ENCODE measurements at regions not wholly inside any gene's neighbourhood (a gene's known extent, or its start where the extent isn't known, plus 50 kb on each side); places are given as distances from the start of the nearest gene placed in this dataset.
"Not testable (repeated sequence)": the region's sequence is repeated elsewhere in the genome, so short reads cannot be mapped to it uniquely, and the experiment has no call there.

DNA sequence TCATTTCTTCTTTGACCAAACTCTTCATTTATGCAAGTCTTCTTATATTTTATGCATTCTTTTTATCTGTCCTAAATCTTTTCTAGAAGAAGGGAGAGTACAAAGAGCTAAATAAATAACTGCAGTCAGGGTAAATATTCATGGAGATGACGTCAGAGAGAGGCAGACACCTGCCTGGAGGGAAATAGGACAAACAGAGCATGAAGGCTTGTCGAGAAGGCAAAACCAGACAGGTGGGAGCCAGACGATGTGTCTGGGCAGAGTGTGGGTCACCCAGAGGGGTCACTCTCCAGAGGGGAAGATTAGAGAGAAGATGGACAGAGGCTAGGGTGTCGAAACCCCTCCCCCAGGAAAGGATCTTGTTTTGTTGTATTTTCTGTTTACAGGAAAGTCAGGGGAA is 78.3 kb upstream of the RPL38 start:
- Mint-ChIP-seq H3K27me3 (peaks cover 45 to 46% of the 10 kb centered on the region in 2 donors), H3K4me3 (no peak overlapping the region), H3K27ac (no peak overlapping the region), H3K9me3 (no peaks in the 10 kb centered on the region), H3K4me1 (no peaks in the 10 kb centered on the region), H3K36me3 (no peaks in the 10 kb centered on the region)
- ChIA-PET CTCF (no interaction called here), POLR2A (no interaction called here)
- Histone ChIP-seq H3K27ac (ENCODE audit: low read length) (no peak overlapping the region), H3K9me3 (no peaks in the 10 kb centered on the region), H3K27me3 (replicated peaks in 1 of 2; ENCODE audit: control insufficient read depth in 2 of 2, extremely low read depth in 1 of 2, insufficient read depth in 2 of 2, low read length in 1 of 2) (peaks cover 0 to 40% of the 10 kb centered on the region in 2 experiments), H3K4me3 (ENCODE audit: control insufficient read depth in 1 of 2, extremely low read depth in 1 of 2, low read length in 1 of 2) (no peak overlapping the region), H3K36me3 (ENCODE audit: control insufficient read depth in 2 of 2, extremely low read depth in 1 of 2, insufficient read depth in 1 of 2, low read length in 1 of 2) (no peaks in the 10 kb centered on the region), H3K4me1 (ENCODE audit: control insufficient read depth in 1 of 2, extremely low read depth in 1 of 2, insufficient read depth in 2 of 2, low read length in 2 of 2) (no peaks in the 10 kb centered on the region)
- DNase-seq (no peak), ATAC-seq (replicated peaks in 1 of 4) (no peak)
- WGBS (ENCODE audit: insufficient coverage): 69% methylated on average over 3 of the region's 4 CpGs

DNA sequence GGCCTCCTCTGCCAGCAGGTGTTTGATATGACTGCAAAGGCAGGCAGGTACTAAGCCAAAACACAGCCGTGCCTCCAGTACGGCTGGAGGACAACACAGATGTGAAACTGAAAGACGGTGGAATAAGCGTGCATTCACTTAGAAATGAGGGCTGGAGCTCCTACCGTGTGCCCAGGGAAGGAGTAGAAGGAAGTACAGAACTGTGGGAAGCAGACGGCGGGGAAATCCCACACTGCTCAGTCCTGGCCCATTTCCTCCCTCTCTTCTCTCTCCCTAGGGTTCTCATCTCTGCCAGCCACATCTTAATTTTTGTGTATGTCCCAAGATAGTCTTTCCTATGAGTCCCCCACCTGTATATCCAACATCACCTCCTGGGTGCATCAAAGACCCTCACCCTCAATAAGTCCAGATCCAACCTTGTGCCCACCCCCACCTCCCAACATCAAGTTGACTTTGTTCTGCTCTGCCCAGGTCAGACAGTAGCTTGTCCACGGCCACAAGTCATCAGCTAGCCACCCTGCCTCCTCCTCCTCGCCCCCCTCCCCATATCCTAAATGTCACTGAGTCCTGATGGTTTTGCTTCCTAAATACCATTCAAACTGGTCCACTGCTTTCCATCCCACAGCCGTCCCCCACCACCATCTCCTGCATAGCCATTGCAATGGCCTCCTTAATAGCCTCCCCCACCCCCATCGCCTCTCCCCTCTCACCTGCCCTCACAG is 77.1 kb upstream of the RPL38 start:
- H3K27ac Mint-ChIP-seq: no peak overlapping the region
- ATAC-seq (replicated peaks in 1 of 4) (no peak), DNase-seq (no peak)
- Histone ChIP-seq H3K4me3 (ENCODE audit: control insufficient read depth in 1 of 2, extremely low read depth in 1 of 2, low read length in 1 of 2) (no peak overlapping the region), H3K36me3 (ENCODE audit: control insufficient read depth in 2 of 2, extremely low read depth in 1 of 2, insufficient read depth in 1 of 2, low read length in 1 of 2) (no peaks in the 10 kb centered on the region), H3K27ac (ENCODE audit: low read length) (no peak overlapping the region), H3K9me3 (no peaks in the 10 kb centered on the region), H3K27me3 (replicated peaks in 1 of 2; ENCODE audit: control insufficient read depth in 2 of 2, extremely low read depth in 1 of 2, insufficient read depth in 2 of 2, low read length in 1 of 2) (peaks cover 0 to 47% of the 10 kb centered on the region in 2 experiments), H3K4me1 (ENCODE audit: control insufficient read depth in 1 of 2, extremely low read depth in 1 of 2, insufficient read depth in 2 of 2, low read length in 2 of 2) (no peaks in the 10 kb centered on the region)
- no peaks in the 10 kb centered on the region for H3K4me1 Mint-ChIP-seq
- ChIA-PET CTCF (no interaction called here), POLR2A (interaction anchor here in 1 of 2 donors (0.6 kb wide), 1 partner anchor 623 kb away, joined by 3 read pairs; no protein-coding TSS in a partner anchor)
- no peak overlapping the region for H3K4me3 Mint-ChIP-seq
- WGBS (ENCODE audit: insufficient coverage): 67% methylated on average over 9 of the region's 11 CpGs
- peaks cover 41 to 48% of the 10 kb centered on the region in 2 donors for H3K27me3 Mint-ChIP-seq
- no peaks in the 10 kb centered on the region for H3K36me3 Mint-ChIP-seq
- no peaks in the 10 kb centered on the region for H3K9me3 Mint-ChIP-seq

DNA sequence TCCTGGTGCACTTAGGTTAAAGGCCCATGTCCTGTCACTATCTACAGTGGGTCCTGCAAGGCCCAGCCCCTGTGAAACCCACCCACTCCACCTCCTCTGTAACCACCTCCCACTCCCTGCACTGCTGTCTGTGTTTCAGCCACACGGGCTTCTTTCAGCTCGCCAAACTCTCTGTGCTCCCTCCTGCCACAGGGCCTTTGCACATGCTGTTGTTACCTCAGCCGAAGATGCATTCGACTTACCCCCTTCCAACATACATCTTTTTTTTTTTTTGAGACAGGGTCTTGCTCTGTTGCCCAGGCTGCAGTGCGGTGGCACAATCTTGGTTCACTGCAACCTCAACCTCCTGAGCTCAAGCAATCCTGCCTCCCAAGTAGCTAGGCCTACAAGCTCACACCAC is 76.5 kb upstream of the RPL38 start:
- Mint-ChIP-seq H3K27me3 (peaks cover 42 to 54% of the 10 kb centered on the region in 2 donors), H3K9me3 (no peaks in the 10 kb centered on the region), H3K4me3 (no peak overlapping the region), H3K4me1 (no peaks in the 10 kb centered on the region), H3K36me3 (no peaks in the 10 kb centered on the region), H3K27ac (no peak overlapping the region)
- Histone ChIP-seq H3K9me3 (no peaks in the 10 kb centered on the region), H3K4me3 (ENCODE audit: control insufficient read depth in 1 of 2, extremely low read depth in 1 of 2, low read length in 1 of 2) (no peak overlapping the region), H3K27me3 (replicated peaks in 1 of 2; ENCODE audit: control insufficient read depth in 2 of 2, extremely low read depth in 1 of 2, insufficient read depth in 2 of 2, low read length in 1 of 2) (peaks cover 0 to 50% of the 10 kb centered on the region in 2 experiments), H3K4me1 (ENCODE audit: control insufficient read depth in 1 of 2, extremely low read depth in 1 of 2, insufficient read depth in 2 of 2, low read length in 2 of 2) (no peaks in the 10 kb centered on the region), H3K36me3 (ENCODE audit: control insufficient read depth in 2 of 2, extremely low read depth in 1 of 2, insufficient read depth in 1 of 2, low read length in 1 of 2) (no peaks in the 10 kb centered on the region), H3K27ac (ENCODE audit: low read length) (no peak overlapping the region)
- 82% methylated on average over 5 of the region's 5 CpGs for WGBS (ENCODE audit: insufficient coverage)
- CTCF ChIA-PET: no interaction called here
- DNase-seq (no peak), ATAC-seq (replicated peaks in 1 of 4) (no peak)
- POLR2A ChIA-PET: interaction anchor here in 1 of 2 donors (0.6 kb wide), 1 partner anchor 623 kb away, joined by 3 read pairs; no protein-coding TSS in a partner anchor

DNA sequence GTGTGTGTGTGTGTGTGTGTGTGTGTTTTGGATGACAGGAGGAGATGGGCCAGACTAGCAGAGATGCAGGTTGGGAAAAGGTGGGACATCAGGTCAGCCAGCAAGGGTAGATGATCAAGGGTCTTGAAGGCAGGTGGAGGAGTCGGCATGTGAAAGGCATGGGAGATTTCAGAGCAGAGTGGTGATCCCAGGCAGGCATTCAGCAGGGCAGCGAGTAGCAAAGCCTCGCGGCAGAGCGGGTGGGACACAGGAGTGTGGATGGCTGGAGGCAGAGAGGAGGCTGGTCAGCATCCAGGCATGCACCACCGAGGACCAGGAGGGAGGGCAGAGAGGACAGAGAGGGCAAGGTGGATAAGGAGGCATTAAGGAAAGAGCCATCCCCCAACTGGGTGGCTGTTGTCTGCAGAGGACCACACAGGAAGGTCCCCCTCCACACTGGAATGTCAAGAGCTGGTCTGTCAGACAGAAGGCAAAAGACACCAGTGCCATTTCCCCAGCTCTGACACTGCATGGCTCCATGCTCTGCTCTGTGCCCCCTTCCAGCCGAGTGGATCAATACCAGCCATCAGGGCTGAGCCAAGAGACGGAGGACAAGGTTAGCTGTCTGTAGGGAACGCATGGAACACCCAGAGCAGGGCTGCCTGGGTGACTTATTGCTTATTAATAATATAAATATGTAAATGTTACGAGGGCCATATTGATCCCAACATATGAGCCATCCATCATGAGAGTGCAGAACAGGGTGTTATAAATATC is 74.8 kb upstream of the RPL38 start:
- no peak overlapping the region for H3K4me3 Mint-ChIP-seq
- 84% methylated on average over 6 of the region's 10 CpGs for WGBS (ENCODE audit: insufficient coverage)
- peaks cover 41 to 58% of the 10 kb centered on the region in 2 donors for H3K27me3 Mint-ChIP-seq
- no peak for DNase-seq
- H3K36me3 Mint-ChIP-seq: no peaks in the 10 kb centered on the region
- CTCF ChIA-PET: no interaction called here
- Histone ChIP-seq H3K27me3 (replicated peaks in 1 of 2; ENCODE audit: control insufficient read depth in 2 of 2, extremely low read depth in 1 of 2, insufficient read depth in 2 of 2, low read length in 1 of 2) (peaks cover 0 to 59% of the 10 kb centered on the region in 2 experiments), H3K4me1 (ENCODE audit: control insufficient read depth in 1 of 2, extremely low read depth in 1 of 2, insufficient read depth in 2 of 2, low read length in 2 of 2) (no peaks in the 10 kb centered on the region), H3K4me3 (ENCODE audit: control insufficient read depth in 1 of 2, extremely low read depth in 1 of 2, low read length in 1 of 2) (no peak overlapping the region), H3K9me3 (no peaks in the 10 kb centered on the region), H3K27ac (ENCODE audit: low read length) (no peak overlapping the region), H3K36me3 (ENCODE audit: control insufficient read depth in 2 of 2, extremely low read depth in 1 of 2, insufficient read depth in 1 of 2, low read length in 1 of 2) (no peaks in the 10 kb centered on the region)
- no peak overlapping the region for H3K27ac Mint-ChIP-seq
- POLR2A ChIA-PET: no interaction called here
- no peak for ATAC-seq (replicated peaks in 1 of 4)
- H3K4me1 Mint-ChIP-seq: no peaks in the 10 kb centered on the region
- H3K9me3 Mint-ChIP-seq: no peaks in the 10 kb centered on the region

DNA sequence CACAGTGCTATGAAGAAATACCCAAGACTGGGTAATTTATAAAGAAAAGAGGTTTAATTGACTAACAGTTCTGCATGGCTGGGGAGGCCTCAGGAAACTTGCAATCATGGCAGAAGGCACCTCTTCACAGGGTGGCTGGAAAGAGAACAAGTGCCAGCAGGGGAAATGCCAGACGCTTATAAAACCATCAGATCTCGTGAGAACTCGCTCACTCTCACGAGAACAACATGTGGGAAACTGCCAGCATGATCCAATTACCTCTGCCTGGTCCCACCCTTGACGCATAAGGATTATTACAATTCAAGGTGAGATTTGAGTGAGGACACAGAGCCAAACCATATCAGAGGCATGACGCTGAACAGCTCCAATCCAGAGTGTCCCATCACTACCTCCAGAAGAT is 73.7 kb upstream of the RPL38 start:
- WGBS (ENCODE audit: insufficient coverage): 80% methylated on average over 5 of the region's 6 CpGs
- H3K9me3 Mint-ChIP-seq; POLR2A ChIA-PET; CTCF ChIA-PET; H3K36me3 ChIP-seq (ENCODE audit: control insufficient read depth in 2 of 2, extremely low read depth in 1 of 2, insufficient read depth in 1 of 2, low read length in 1 of 2); H3K4me1 Mint-ChIP-seq; ATAC-seq (replicated peaks in 1 of 4); H3K27ac ChIP-seq (ENCODE audit: low read length); H3K4me3 ChIP-seq (ENCODE audit: control insufficient read depth in 1 of 2, extremely low read depth in 1 of 2, low read length in 1 of 2); H3K36me3 Mint-ChIP-seq; H3K27ac Mint-ChIP-seq; H3K4me3 Mint-ChIP-seq; H3K9me3 ChIP-seq; DNase-seq; H3K4me1 ChIP-seq (ENCODE audit: control insufficient read depth in 1 of 2, extremely low read depth in 1 of 2, insufficient read depth in 2 of 2, low read length in 2 of 2): not testable (repeated sequence)
- H3K27me3 Mint-ChIP-seq: peaks cover 44 to 69% of the 10 kb centered on the region in 2 donors
- H3K27me3 ChIP-seq (replicated peaks in 1 of 2; ENCODE audit: control insufficient read depth in 2 of 2, extremely low read depth in 1 of 2, insufficient read depth in 2 of 2, low read length in 1 of 2): peaks cover 0 to 60% of the 10 kb centered on the region in 2 experiments

DNA sequence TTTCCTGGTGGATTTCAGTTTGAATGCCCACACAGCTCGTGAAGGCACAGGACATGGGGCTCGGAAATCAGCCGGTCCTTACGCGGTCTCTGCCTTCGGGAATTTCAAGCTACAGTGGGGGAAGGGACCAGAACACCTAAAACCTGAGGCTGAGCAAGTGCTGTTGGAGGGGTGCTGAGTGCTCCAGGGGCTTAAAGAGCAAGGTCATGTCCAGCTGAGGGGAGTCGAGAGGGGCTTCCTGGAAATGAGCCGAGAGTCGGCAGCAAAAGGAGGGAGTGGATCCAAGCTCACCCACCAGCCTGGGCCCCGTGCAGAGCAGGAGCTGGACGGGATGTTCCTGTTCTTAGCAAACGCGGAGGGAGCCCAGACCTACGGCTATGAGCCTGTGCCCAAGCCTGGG is 73.2 kb upstream of the RPL38 start:
- no peaks in the 10 kb centered on the region for H3K4me1 Mint-ChIP-seq
- ChIA-PET POLR2A (no interaction called here), CTCF (no interaction called here)
- ATAC-seq (replicated peaks in 1 of 4) (no peak), DNase-seq (no peak)
- Histone ChIP-seq H3K4me3 (ENCODE audit: control insufficient read depth in 1 of 2, extremely low read depth in 1 of 2, low read length in 1 of 2) (no peak overlapping the region), H3K27ac (ENCODE audit: low read length) (no peak overlapping the region), H3K27me3 (replicated peaks in 1 of 2; ENCODE audit: control insufficient read depth in 2 of 2, extremely low read depth in 1 of 2, insufficient read depth in 2 of 2, low read length in 1 of 2) (peaks cover 0 to 62% of the 10 kb centered on the region in 2 experiments), H3K4me1 (ENCODE audit: control insufficient read depth in 1 of 2, extremely low read depth in 1 of 2, insufficient read depth in 2 of 2, low read length in 2 of 2) (no peaks in the 10 kb centered on the region), H3K9me3 (no peaks in the 10 kb centered on the region), H3K36me3 (ENCODE audit: control insufficient read depth in 2 of 2, extremely low read depth in 1 of 2, insufficient read depth in 1 of 2, low read length in 1 of 2) (no peaks in the 10 kb centered on the region)
- no peaks in the 10 kb centered on the region for H3K36me3 Mint-ChIP-seq
- no peak overlapping the region for H3K4me3 Mint-ChIP-seq
- peaks cover 40 to 69% of the 10 kb centered on the region in 2 donors for H3K27me3 Mint-ChIP-seq
- H3K27ac Mint-ChIP-seq: no peak overlapping the region
- WGBS (ENCODE audit: insufficient coverage): 81% methylated on average over 13 of the region's 14 CpGs
- H3K9me3 Mint-ChIP-seq: no peaks in the 10 kb centered on the region
